Fibroblast of gingiva (primary cell): ENCODE measurements at regions not wholly inside any gene's neighbourhood (a gene's known extent, or its start where the extent isn't known, plus 50 kb on each side); places are given as distances from the start of the nearest gene placed in this dataset.

ENCODE experiments used
- DNase-seq: peaks from one replicate; pipeline ENCODE4 v3.0.0-alpha.2; 2011; ENCODE audit warnings: low read depth

GRCh38 chr3:163951397-163951987, 1126.8 kb downstream of the SI start:
- no peak for DNase-seq

GRCh38 chr3:163946785-163947184, 1131.5 kb downstream of the SI start:
- DNase-seq = no peak

- DNase-seq = no peak
These were observed 1134.6 kb downstream of the SI start for GRCh38 chr3:163943664-163944063.

GRCh38 chr3:163939926-163940325, 1138.4 kb downstream of the SI start:
- DNase-seq = peak; percentile 68

GRCh38 chr3:163936543-163936942, 1141.8 kb downstream of the SI start:
- no peak for DNase-seq

- DNase-seq = no peak
These were observed 1142.9 kb downstream of the SI start for GRCh38 chr3:163935411-163935810.

- peak; percentile 3 for DNase-seq
These were observed 1149.1 kb downstream of the SI start for GRCh38 chr3:163929069-163929652.

- no peak for DNase-seq
These were observed 1150.8 kb downstream of the SI start for GRCh38 chr3:163927521-163927920.

- DNase-seq = no peak
These were observed 1153.7 kb downstream of the SI start for GRCh38 chr3:163924600-163924999.

- no peak for DNase-seq
These were observed 1159.1 kb downstream of the SI start for GRCh38 chr3:163919154-163919553.

- DNase-seq = peak; percentile 2
These were observed 1161.4 kb downstream of the SI start for GRCh38 chr3:163916596-163917560.

GRCh38 chr3:163915280-163915679, 1163.0 kb downstream of the SI start:
- no peak for DNase-seq

- DNase-seq = no peak
These were observed 1163.7 kb downstream of the SI start for GRCh38 chr3:163914567-163914966.

- no peak for DNase-seq
These were observed 1186.5 kb downstream of the SI start for GRCh38 chr3:163891771-163892170.

GRCh38 chr3:163890661-163891060, 1187.6 kb downstream of the SI start:
- no peak for DNase-seq

- no peak for DNase-seq
These were observed 1199.1 kb downstream of the SI start for GRCh38 chr3:163879172-163879571.

GRCh38 chr3:163878396-163878795, 1199.9 kb downstream of the SI start:
- no peak for DNase-seq

- no peak for DNase-seq
These were observed 1200.5 kb downstream of the SI start for GRCh38 chr3:163877805-163878204.

GRCh38 chr3:163863146-163863545, 1215.2 kb downstream of the SI start:
- peak; percentile 45 for DNase-seq

GRCh38 chr3:163852233-163852632, 1226.1 kb downstream of the SI start:
- no peak for DNase-seq

- DNase-seq = no peak
These were observed 1239.5 kb downstream of the SI start for GRCh38 chr3:163838769-163839168.

- DNase-seq = no peak
These were observed 1245.7 kb downstream of the SI start for GRCh38 chr3:163832547-163832946.

GRCh38 chr3:163821841-163822240, 1256.5 kb downstream of the SI start:
- peak; percentile 3 for DNase-seq
